ENCODE measurements at regions not wholly inside any gene's neighbourhood (a gene's known extent, or its start where the extent isn't known, plus 50 kb on each side); places are given as distances from the start of the nearest gene placed in this dataset.

- no peak overlapping the region for H3K4me3 ChIP-seq (ENCODE audit: low read depth, low read length)
Measured at GRCh38 chr4:177194906-177195305, 114.8 kb upstream of the NEIL3 start.

GRCh38 chr4:177196615-177197014 lies 113.1 kb upstream of the NEIL3 start:
- no peak overlapping the region for H3K4me3 ChIP-seq (ENCODE audit: low read depth, low read length)
- no peak for DNase-seq (ENCODE audit: low read depth)
- ChIA-PET CTCF (interaction anchor here (0.7 kb wide), 1 partner anchor 249 kb away, joined by 3 read pairs; no protein-coding TSS in a partner anchor), POLR2A (no interaction called here)
- no peaks in the 10 kb centered on the region for H3K36me3 ChIP-seq (ENCODE audit: control insufficient read depth, insufficient read depth, low read length)
- no peak for TF ChIP-seq CTCF (IDR thresholded peaks at IDR 0.05; ENCODE audit: insufficient read depth, low read depth, low read length)
- H3K27me3 ChIP-seq (ENCODE audit: control insufficient read depth, insufficient read depth, low read length) = no peaks in the 10 kb centered on the region

More at GRCh38 chr4:177194906-177195305, 114.8 kb upstream of the NEIL3 start:
- ChIA-PET POLR2A (no interaction called here), CTCF (interaction anchor here (0.6 kb wide), 1 partner anchor 10 kb away, joined by 3 read pairs; no protein-coding TSS in a partner anchor)
- Histone ChIP-seq H3K27me3 (ENCODE audit: control insufficient read depth, insufficient read depth, low read length) (no peaks in the 10 kb centered on the region), H3K36me3 (ENCODE audit: control insufficient read depth, insufficient read depth, low read length) (no peaks in the 10 kb centered on the region)
- TF ChIP-seq CTCF (IDR thresholded peaks at IDR 0.05; ENCODE audit: insufficient read depth, low read depth, low read length) = no peak
- DNase-seq (ENCODE audit: low read depth) = no peak

- DNase-seq (ENCODE audit: low read depth) = no peak
- H3K27me3 ChIP-seq (ENCODE audit: control insufficient read depth, insufficient read depth, low read length) = no peaks in the 10 kb centered on the region
- TF ChIP-seq CTCF (IDR thresholded peaks at IDR 0.05; ENCODE audit: insufficient read depth, low read depth, low read length) = no peak
- POLR2A ChIA-PET = no interaction called here
- CTCF ChIA-PET = interaction anchor here (0.9 to 1.3 kb wide), 2 partner anchors 10 to 20 kb away, joined by 3 to 4 read pairs; no protein-coding TSS in a partner anchor
- H3K4me3 ChIP-seq (ENCODE audit: low read depth, low read length) = no peak overlapping the region
- H3K36me3 ChIP-seq (ENCODE audit: control insufficient read depth, insufficient read depth, low read length) = no peaks in the 10 kb centered on the region
Measured at GRCh38 chr4:177201614-177202013, 108.1 kb upstream of the NEIL3 start.

GRCh38 chr4:177204126-177204525 lies 105.5 kb upstream of the NEIL3 start:
- no peak for DNase-seq (ENCODE audit: low read depth)
- Histone ChIP-seq H3K4me3 (ENCODE audit: low read depth, low read length) (no peak overlapping the region), H3K27me3 (ENCODE audit: control insufficient read depth, insufficient read depth, low read length) (no peaks in the 10 kb centered on the region), H3K36me3 (ENCODE audit: control insufficient read depth, insufficient read depth, low read length) (no peaks in the 10 kb centered on the region)
- no peak for TF ChIP-seq CTCF (IDR thresholded peaks at IDR 0.05; ENCODE audit: insufficient read depth, low read depth, low read length)
- POLR2A ChIA-PET = interaction anchor here (0.7 kb wide), 1 partner anchor 9 kb away, joined by 3 read pairs; no protein-coding TSS in a partner anchor
- CTCF ChIA-PET = interaction anchor here (0.7 to 1.3 kb wide), 2 partner anchors 10 to 26 kb away, joined by 3 read pairs; no protein-coding TSS in a partner anchor

- CTCF ChIA-PET = interaction anchor here (1.5 kb wide), 1 partner anchor 11 kb away, joined by 3 read pairs; no protein-coding TSS in a partner anchor
- DNase-seq (ENCODE audit: low read depth) = peak; percentile 21
Measured at GRCh38 chr4:177214935-177215334, 94.7 kb upstream of the NEIL3 start.

More at GRCh38 chr4:177214935-177215334, 94.7 kb upstream of the NEIL3 start:
- Histone ChIP-seq H3K27me3 (ENCODE audit: control insufficient read depth, insufficient read depth, low read length) (peaks cover 3% of the 10 kb centered on the region; the same call in 1 of the 2 replicates), H3K4me3 (ENCODE audit: low read depth, low read length) (no peak overlapping the region), H3K36me3 (ENCODE audit: control insufficient read depth, insufficient read depth, low read length) (no peaks in the 10 kb centered on the region)
- no peak for TF ChIP-seq CTCF (IDR thresholded peaks at IDR 0.05; ENCODE audit: insufficient read depth, low read depth, low read length)
- POLR2A ChIA-PET = no interaction called here
